ENCODE measurements at regions not wholly inside any gene's neighbourhood (a gene's known extent, or its start where the extent isn't known, plus 50 kb on each side); places are given as distances from the start of the nearest gene placed in this dataset.

GRCh38 chr6:4561773-4562400 lies 214.3 kb upstream of the CDYL start:
- Histone ChIP-seq H4K20me1 (ENCODE audit: insufficient read depth) (no peaks in the 10 kb centered on the region), H3K27ac (no peak overlapping the region), H3F3A (ENCODE audit: insufficient read depth) (peaks cover 3% of the 10 kb centered on the region; the same call in 1 of the 2 replicates), H3K9ac (no peak overlapping the region), H3K36me3 (ENCODE audit: low read depth) (no peaks in the 10 kb centered on the region), H3K4me1 (ENCODE audit: insufficient read depth) (peaks cover 5% of the 10 kb centered on the region), H3K4me2 (ENCODE audit: unreplicated experiment) (no peak overlapping the region), H3K79me2 (ENCODE audit: insufficient read depth) (no peaks in the 10 kb centered on the region), H3K9me3 (ENCODE audit: low read depth) (no peaks in the 10 kb centered on the region), H3K27me3 (replicated peaks; ENCODE audit: insufficient read depth) (no peaks in the 10 kb centered on the region), H3K4me3 (no peak overlapping the region), H2AFZ (no peak overlapping the region), H3K9me2 (ENCODE audit: insufficient read depth) (no peaks in the 10 kb centered on the region)
- DNase-seq: no peak
- WGBS, 2 experiments (ENCODE audit: low coverage in 1 of 2, low lambda C conversion rate in 2 of 2, missing lambda C conversion rate in 2 of 2): 86 to 89% methylated on average over 6 of the region's 6 CpGs
- TF ChIP-seq EZH2 (IDR thresholded peaks at IDR 0.05; ENCODE audit: insufficient read depth, poor library complexity, severe bottlenecking) (no peak), EZH2phosphoT487 (IDR thresholded peaks at IDR 0.05; ENCODE audit: insufficient read depth, low read depth) (no peak)
- in situ Hi-C loops (cut with MboI): no loop called here

GRCh38 chr6:4561078-4561435 lies 215.1 kb upstream of the CDYL start:
- Histone ChIP-seq H3K4me3 (no peak overlapping the region), H2AFZ (no peak overlapping the region), H3K9ac (no peak overlapping the region), H3K36me3 (ENCODE audit: low read depth) (no peaks in the 10 kb centered on the region), H3F3A (ENCODE audit: insufficient read depth) (no peaks in the 10 kb centered on the region), H3K4me1 (ENCODE audit: insufficient read depth) (no peaks in the 10 kb centered on the region), H3K4me2 (ENCODE audit: unreplicated experiment) (no peak overlapping the region), H3K27me3 (replicated peaks; ENCODE audit: insufficient read depth) (no peaks in the 10 kb centered on the region), H3K27ac (no peak overlapping the region), H4K20me1 (ENCODE audit: insufficient read depth) (no peaks in the 10 kb centered on the region), H3K79me2 (ENCODE audit: insufficient read depth) (no peaks in the 10 kb centered on the region), H3K9me2 (ENCODE audit: insufficient read depth) (no peaks in the 10 kb centered on the region), H3K9me3 (ENCODE audit: low read depth) (no peaks in the 10 kb centered on the region)
- TF ChIP-seq EZH2 (IDR thresholded peaks at IDR 0.05; ENCODE audit: insufficient read depth, poor library complexity, severe bottlenecking): no peak
- no peak for TF ChIP-seq EZH2phosphoT487 (IDR thresholded peaks at IDR 0.05; ENCODE audit: insufficient read depth, low read depth)
- 75 to 89% methylated on average over 3 of the region's 3 CpGs for WGBS, 2 experiments (ENCODE audit: low coverage in 1 of 2, low lambda C conversion rate in 2 of 2, missing lambda C conversion rate in 2 of 2)
- in situ Hi-C loops (cut with MboI): no loop called here
- no peak for DNase-seq

- Histone ChIP-seq H3K9me3 (ENCODE audit: low read depth) (no peaks in the 10 kb centered on the region), H3K36me3 (ENCODE audit: low read depth) (no peaks in the 10 kb centered on the region), H2AFZ (no peak overlapping the region), H3K79me2 (ENCODE audit: insufficient read depth) (no peaks in the 10 kb centered on the region), H3K4me3 (no peak overlapping the region), H3K9me2 (ENCODE audit: insufficient read depth) (no peaks in the 10 kb centered on the region), H3F3A (ENCODE audit: insufficient read depth) (no peaks in the 10 kb centered on the region), H4K20me1 (ENCODE audit: insufficient read depth) (no peaks in the 10 kb centered on the region), H3K27me3 (replicated peaks; ENCODE audit: insufficient read depth) (no peaks in the 10 kb centered on the region), H3K4me1 (ENCODE audit: insufficient read depth) (no peaks in the 10 kb centered on the region), H3K4me2 (ENCODE audit: unreplicated experiment) (no peak overlapping the region), H3K9ac (no peak overlapping the region), H3K27ac (no peak overlapping the region)
- TF ChIP-seq EZH2phosphoT487 (IDR thresholded peaks at IDR 0.05; ENCODE audit: insufficient read depth, low read depth) (no peak), EZH2 (IDR thresholded peaks at IDR 0.05; ENCODE audit: insufficient read depth, poor library complexity, severe bottlenecking) (no peak)
- WGBS, 2 experiments (ENCODE audit: low coverage in 1 of 2, low lambda C conversion rate in 2 of 2, missing lambda C conversion rate in 2 of 2): 79 to 83% methylated on average over 13 of the region's 13 CpGs
- in situ Hi-C loops (cut with MboI): no loop called here
- no peak for DNase-seq
These were observed 215.8 kb upstream of the CDYL start for GRCh38 chr6:4560221-4561077.

- H3K9me3 ChIP-seq (ENCODE audit: low read depth): no peaks in the 10 kb centered on the region
- H3K9me2 ChIP-seq (ENCODE audit: insufficient read depth): no peaks in the 10 kb centered on the region
- no peaks in the 10 kb centered on the region for H3K27me3 ChIP-seq (replicated peaks; ENCODE audit: insufficient read depth)
- H4K20me1 ChIP-seq (ENCODE audit: insufficient read depth): no peaks in the 10 kb centered on the region
- no peak for DNase-seq
- no peaks in the 10 kb centered on the region for H3K4me1 ChIP-seq (ENCODE audit: insufficient read depth)
- in situ Hi-C loops (cut with MboI): no loop called here
- no peak overlapping the region for H3K4me3 ChIP-seq
- no peak overlapping the region for H2AFZ ChIP-seq
- no peak overlapping the region for H3K4me2 ChIP-seq (ENCODE audit: unreplicated experiment)
- no peaks in the 10 kb centered on the region for H3K36me3 ChIP-seq (ENCODE audit: low read depth)
- TF ChIP-seq EZH2 (IDR thresholded peaks at IDR 0.05; ENCODE audit: insufficient read depth, poor library complexity, severe bottlenecking): no peak
- TF ChIP-seq EZH2phosphoT487 (IDR thresholded peaks at IDR 0.05; ENCODE audit: insufficient read depth, low read depth): no peak
- no peak overlapping the region for H3K9ac ChIP-seq
- WGBS, 2 experiments (ENCODE audit: low coverage in 1 of 2, low lambda C conversion rate in 2 of 2, missing lambda C conversion rate in 2 of 2): 83 to 85% methylated on average over 19 of the region's 19 CpGs
- no peaks in the 10 kb centered on the region for H3F3A ChIP-seq (ENCODE audit: insufficient read depth)
- H3K79me2 ChIP-seq (ENCODE audit: insufficient read depth): no peaks in the 10 kb centered on the region
- H3K27ac ChIP-seq: no peak overlapping the region
These were observed 216.8 kb upstream of the CDYL start for GRCh38 chr6:4559281-4559875.

All from GM23248 (cell line).